NCI-H2171 (cell line): ENCODE measurements at regions not wholly inside any gene's neighbourhood (a gene's known extent, or its start where the extent isn't known, plus 50 kb on each side); places are given as distances from the start of the nearest gene placed in this dataset.

ENCODE experiments used
- DNase-seq: peaks from one replicate; lab custom pipeline; 2025; lab: John Stamatoyannopoulos, UW

DNA sequence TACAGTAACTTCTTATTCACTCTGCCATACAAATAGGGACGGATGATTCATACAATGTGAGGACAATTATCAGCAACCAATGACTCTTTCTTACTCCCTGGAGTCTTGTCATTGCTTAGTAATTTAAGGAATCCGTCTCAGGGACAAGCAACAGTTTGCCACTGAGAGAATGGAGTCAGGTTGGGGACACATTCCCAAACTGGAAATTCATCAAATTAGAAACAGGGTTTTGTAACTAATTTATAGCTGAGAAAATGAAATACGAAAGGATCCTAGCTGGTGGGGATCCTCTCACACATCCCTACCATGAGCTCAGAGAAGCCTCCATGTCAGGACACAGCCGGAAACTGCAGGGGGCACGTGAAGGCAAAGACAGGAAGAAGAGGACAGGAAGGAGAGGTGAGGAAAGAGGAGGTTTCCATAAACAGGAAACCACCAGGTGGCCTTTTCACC, 50.4 kb upstream of the KDR start:
- no peak for DNase-seq

DNA sequence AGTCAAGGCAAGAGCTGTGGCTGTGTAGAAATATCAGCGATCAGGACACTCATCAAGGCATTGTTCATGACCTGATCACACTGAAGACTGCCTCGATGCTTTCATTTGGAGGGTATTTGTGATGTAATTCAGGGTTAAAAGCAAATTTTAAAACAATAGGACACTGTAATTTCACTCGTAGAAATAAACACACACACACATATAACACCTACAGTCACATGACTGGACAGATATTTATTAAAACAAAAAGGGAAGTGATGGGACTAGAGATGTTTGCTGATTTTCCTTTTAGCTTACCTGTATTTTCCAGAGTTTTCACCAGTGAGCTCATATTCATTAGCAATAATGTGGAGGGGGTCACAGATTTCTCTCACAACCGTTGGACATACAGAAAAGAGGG, 51.1 kb upstream of the KDR start:
- DNase-seq = no peak

DNA sequence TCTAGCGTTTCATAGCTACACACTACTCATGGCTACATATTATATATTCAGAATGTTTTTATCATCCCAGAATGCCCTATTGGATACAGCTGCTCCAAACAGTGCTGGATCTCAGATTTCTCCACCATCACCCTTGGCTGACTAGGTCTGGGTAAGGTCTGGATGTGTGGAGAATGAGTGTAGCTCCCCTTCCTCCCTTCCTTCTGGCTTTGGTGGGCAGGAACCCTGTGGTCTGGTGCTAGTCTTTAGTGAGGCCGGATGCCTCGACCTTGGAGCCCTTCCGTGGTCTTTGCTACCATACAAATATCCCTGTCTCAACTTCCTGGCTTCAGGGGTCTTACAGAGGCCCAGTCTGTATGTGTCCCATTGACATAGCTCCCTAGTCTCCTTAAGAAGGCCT, 52.1 kb upstream of the KDR start:
- no peak for DNase-seq

DNA sequence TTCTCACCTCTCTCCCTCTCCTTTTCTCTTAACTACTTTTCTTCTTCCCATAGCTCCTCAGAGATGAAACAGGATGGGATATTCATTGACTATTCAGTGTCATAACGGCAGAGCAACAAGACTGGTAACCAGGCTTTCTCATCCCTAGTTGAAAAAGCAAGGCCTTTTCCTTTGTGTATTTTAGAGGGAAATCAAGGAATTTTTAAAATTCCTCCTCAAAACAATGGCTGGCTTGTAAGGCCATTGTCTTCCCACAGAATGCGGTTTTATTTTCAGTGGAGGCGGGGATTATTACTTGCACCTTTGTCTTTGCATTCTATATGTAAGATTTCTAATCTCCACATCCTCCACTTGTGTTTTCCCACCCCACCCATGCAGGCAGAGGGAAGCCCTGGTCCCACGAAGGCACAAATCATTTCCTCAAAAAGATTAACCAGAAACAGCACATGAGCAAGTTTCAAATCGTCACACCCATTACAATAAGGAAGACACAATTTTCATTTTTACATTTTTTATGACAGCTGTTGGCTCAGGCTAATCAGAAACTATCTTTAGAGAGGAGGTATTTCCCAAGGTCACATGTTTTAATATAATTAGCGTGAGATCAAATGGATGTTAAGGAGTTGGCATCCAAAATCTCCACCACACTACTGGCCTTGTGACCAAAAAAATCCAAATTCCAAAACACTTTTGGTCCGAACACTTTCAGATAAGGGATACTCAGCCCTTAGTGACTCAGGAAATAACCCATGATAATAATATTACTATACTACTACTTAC, 53.0 kb upstream of the KDR start:
- DNase-seq = no peak

GRCh38 chr4:55181010-55182005, 55.9 kb upstream of the KDR start:
- DNase-seq = no peak

GRCh38 chr4:55183926-55184599, 58.7 kb upstream of the KDR start:
- DNase-seq = no peak

DNA sequence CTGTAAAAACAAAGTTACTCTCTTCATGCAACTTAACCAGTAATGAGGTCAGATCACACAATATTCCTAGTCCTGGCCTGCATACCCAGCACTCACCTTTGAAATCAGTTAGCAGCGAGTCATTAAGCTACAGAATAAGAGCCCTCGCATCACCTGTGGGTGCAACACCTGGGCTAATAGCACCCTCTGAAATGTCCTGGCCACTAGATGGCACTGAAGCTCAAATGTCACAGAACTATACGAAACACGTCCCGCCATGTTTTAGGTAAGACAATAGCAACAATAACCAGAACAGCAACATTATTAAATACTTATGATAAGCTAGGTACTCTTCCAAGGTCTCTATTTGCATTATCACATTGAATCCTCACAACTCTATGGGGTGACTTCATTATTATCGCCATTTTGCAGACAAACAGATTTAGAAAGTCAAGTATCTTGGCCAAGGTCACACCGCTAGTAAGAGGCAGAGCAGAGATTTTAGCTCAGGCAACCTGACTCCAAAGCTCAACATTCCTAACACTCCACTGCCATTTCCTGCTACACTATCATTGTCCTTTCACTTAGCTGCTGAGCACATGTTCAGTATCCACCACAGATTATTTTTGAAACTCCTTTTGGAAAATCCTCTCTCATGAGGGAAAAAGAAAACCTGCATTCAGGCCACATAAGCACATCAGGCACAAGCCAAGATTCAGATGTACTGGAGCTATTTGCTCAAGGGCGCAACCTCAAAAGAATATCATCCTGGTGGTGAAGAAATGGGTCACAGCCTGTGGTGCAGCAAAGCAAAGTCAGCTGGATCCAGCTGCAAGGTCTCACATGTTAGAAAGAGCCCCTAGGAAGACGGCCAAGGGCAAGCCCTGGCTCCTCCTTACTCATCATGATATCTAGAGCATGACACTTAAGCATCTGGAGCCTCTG, 59.5 kb upstream of the KDR start:
- peak; percentile 8 for DNase-seq

DNA sequence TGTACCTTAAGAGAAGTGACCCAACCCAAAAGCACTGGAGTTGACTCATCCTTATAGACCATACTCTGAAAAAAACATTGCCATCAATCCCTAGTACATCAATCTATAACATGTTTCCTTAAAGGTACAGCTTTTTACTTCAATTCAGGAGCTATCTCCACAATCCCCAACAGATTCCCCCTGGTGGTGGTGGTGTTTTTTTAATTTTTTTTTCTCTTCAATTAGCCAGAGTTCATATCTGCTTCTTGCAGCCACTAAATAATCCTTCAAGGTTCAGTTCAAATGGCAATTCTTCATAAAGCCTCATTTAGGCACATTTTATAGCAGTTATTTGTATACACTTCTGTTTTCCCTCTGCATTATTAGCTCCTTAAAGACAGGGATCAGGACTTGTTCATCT, 60.7 kb upstream of the KDR start:
- DNase-seq = no peak

DNA sequence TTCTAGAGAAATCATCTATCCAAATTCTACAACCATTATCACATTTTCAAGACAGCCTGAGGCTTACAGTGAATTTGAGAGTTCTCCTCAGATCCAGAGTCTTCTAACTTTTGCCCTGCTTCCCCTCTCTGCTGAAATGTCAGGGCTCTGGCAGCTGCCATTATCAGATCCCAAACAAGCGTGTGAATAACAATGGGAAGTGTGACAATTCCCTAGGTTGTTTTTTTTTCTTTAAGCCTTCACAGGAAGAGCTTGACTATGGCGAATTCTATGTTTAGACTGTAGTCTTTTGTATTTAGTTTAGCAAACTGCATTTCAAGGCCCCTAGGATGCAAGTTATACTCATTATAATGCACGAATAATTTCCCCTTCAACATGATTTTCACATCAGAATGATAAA, 61.3 kb upstream of the KDR start:
- no peak for DNase-seq

GRCh38 chr4:55214172-55214571, 88.8 kb upstream of the KDR start:
- DNase-seq = no peak

DNA sequence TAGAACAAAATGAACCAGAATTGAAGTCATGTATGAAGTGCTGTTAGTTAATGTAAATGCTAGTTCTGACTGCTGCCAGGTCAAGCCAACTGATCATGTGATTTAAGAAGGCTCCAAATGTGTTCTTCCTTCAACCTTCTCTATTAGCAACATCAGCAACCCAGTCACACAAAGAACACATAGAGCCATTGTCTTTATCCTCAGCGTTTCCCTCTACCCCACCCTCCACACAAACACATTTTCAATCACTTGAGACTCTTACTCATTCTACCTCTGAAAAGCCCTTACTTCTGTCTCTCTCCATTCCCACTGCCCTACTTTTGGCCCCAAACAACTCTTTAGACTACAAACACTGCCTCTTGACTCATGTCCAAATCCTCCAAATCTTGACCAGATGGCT, 89.7 kb upstream of the KDR start:
- no peak for DNase-seq

DNA sequence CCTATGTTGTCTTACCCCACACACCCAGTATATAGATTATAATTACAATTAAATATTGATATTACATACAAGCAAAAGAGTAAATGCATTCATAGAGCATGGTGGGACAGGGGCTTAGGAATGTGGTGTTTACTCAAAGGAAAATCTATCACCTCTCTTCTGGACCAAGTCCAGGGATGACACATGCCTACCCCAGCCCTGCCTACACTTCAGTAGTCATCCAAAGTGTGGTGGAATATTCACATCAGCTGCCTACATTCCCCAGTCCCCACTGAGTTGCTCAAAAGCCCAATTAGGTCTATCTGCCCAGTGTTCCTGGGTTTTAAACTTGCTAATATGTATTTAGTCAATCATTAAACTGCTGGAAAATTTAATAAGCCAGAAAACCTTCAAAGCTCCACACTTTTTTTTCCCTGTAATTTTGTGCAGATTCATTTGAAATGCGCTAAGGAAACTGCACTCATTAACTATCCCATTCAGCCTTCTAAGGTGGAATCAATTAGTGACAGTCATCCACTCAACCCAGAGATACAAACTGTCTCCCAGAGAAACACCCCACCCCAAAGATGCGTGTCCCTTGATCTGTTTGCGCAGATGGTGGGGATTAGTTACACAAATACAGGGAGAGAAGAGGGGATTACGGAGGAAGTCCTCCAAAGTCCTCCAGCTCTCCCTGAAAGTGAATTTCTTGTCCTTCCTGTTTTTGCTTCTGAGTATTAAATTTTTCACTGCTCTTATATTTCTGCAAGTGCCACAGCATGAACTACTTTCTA, 91.7 kb upstream of the KDR start:
- no peak for DNase-seq

GRCh38 chr4:55218041-55218440, 92.6 kb upstream of the KDR start:
- no peak for DNase-seq

GRCh38 chr4:55237839-55238238, 108.2 kb upstream of the SRD5A3 start:
- DNase-seq = no peak

GRCh38 chr4:55238407-55238806, 107.6 kb upstream of the SRD5A3 start:
- no peak for DNase-seq

GRCh38 chr4:55241461-55241860, 104.6 kb upstream of the SRD5A3 start:
- no peak for DNase-seq

DNA sequence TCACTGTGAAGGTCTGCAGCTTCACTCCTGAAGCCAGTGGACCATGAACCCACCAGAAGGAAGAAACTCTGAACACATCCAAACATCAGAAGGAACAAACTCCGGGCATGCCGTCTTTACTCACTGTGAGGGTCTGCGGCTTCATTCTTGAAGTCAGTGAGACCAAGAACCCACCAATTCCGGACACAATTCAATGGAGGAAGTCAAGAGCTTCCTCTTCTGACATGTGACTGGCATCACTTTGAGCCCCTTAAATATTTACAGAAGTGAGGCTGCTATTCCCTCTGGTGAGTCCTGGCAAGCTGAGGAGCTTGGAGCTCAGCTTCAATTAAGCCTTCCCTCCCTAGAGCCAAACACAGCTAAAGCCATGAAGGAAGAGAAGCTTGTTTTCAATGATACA, 103.5 kb upstream of the SRD5A3 start:
- no peak for DNase-seq

- no peak for DNase-seq
These were observed 98.5 kb upstream of the SRD5A3 start for GRCh38 chr4:55247521-55247920.

GRCh38 chr4:55248756-55249155, 97.3 kb upstream of the SRD5A3 start:
- no peak for DNase-seq

DNA sequence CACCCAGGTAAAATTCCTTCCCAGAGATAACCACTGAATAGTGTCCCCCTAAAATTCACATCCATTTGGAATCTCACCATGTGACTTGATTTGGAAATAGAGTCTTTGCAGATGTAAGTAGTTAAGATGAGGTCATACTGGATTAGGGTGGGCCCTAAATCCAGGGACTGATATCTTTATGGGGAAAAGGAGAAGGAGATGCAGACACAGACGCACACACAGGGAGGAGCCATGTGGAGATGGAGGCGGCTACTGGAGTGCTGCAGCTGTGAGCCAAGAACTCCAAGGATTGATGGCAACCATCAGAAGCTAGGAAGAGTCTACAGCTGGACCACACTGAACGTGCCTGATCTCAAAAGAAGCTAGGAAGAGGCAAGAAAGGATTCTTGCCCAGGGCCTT, 96.6 kb upstream of the SRD5A3 start:
- DNase-seq = no peak

- DNase-seq = no peak
These were observed 94.7 kb upstream of the SRD5A3 start for GRCh38 chr4:55251342-55251741.
